ENCODE measurements at regions not wholly inside any gene's neighbourhood (a gene's known extent, or its start where the extent isn't known, plus 50 kb on each side); places are given as distances from the start of the nearest gene placed in this dataset.

DNA sequence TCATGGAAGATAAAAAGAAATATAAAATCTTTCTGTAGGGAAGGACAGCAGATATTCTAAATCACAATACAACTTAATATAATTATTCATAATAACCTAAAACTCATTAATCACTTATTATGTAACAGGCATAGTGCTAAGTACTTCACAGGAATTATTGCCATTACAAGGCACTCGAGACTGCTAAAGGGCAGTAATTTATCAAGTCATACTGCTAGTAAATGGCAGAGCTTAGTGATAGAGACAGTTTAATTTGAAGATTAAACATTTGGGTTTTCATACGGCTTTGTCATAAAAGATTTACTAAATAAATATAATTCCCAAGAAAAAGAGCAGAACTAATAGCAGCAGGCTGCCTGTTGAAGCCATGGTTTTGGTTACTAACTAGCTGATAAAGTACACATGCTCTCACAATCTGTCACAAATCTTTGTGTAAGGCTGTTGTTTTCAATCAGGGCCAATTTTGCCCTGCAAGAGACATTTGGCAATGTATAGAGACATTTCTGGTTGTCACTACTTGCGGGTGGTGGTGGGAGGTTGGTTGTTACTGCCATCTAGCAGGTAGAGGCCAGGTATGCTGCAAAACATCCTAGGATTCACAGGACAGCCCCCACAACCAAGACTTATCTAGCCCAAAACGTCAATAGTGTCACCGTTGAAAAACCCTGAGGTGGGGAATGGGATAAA lies 233.3 kb upstream of the CACNA2D1 start:
- TF ChIP-seq, protein P1, sequence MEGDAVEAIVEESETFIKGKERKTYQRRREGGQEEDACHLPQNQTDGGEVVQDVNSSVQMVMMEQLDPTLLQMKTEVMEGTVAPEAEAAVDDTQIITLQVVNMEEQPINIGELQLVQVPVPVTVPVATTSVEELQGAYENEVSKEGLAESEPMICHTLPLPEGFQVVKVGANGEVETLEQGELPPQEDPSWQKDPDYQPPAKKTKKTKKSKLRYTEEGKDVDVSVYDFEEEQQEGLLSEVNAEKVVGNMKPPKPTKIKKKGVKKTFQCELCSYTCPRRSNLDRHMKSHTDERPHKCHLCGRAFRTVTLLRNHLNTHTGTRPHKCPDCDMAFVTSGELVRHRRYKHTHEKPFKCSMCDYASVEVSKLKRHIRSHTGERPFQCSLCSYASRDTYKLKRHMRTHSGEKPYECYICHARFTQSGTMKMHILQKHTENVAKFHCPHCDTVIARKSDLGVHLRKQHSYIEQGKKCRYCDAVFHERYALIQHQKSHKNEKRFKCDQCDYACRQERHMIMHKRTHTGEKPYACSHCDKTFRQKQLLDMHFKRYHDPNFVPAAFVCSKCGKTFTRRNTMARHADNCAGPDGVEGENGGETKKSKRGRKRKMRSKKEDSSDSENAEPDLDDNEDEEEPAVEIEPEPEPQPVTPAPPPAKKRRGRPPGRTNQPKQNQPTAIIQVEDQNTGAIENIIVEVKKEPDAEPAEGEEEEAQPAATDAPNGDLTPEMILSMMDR (IDR thresholded peaks at IDR 0.05; ENCODE audit: insufficient read depth, low read depth, low read length) = no peak
- no peak for TF ChIP-seq EZH2 (IDR thresholded peaks at IDR 0.05; ENCODE audit: insufficient read depth, low read length)
